ENCODE measurements at regions not wholly inside any gene's neighbourhood (a gene's known extent, or its start where the extent isn't known, plus 50 kb on each side); places are given as distances from the start of the nearest gene placed in this dataset.

DNA sequence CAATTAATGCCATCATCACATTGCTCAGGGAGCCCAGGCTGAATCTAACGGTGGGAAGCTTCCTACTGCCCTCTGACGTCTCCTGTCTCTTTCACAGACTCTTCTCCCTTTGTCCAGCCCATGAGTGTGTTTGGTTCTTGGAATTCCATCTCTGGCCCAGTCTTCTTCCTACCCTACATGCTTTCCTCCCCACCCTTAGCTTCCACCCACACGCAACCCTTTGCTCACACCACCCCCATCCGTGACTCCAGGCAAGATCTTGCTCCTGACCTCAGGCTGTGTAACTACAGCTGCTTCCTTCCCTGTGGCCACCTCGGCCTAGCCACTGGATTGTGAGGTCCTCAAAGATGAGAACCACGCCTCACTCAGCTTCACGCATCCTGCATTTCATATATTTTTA lies 72.3 kb upstream of the THBS1 start:
- H3K27ac ChIP-seq (ENCODE audit: low read depth in 1 of 2, low read length in 2 of 2): no peak overlapping the region
- H3K4me3 Mint-ChIP-seq: no peak overlapping the region
- H3K9me3 ChIP-seq (ENCODE audit: control insufficient read depth in 1 of 2, insufficient read depth in 1 of 2, low read length in 2 of 2): no peaks in the 10 kb centered on the region
- H3K4me3 ChIP-seq (ENCODE audit: low read length): no peak overlapping the region
- ChIA-PET CTCF (no interaction called here), POLR2A (no interaction called here)
- no peaks in the 10 kb centered on the region for H3K4me1 Mint-ChIP-seq (ENCODE audit: low read depth)
- H3K36me3 ChIP-seq (ENCODE audit: insufficient read depth, low read length): no peaks in the 10 kb centered on the region
- H3K4me1 ChIP-seq (ENCODE audit: insufficient read depth, low read length): no peaks in the 10 kb centered on the region
- DNase-seq: no peak
- H3K36me3 Mint-ChIP-seq (ENCODE audit: low read depth): no peaks in the 10 kb centered on the region
- H3K9me3 Mint-ChIP-seq: no peaks in the 10 kb centered on the region
- H3K27me3 Mint-ChIP-seq: peaks cover 34% of the 10 kb centered on the region
- no peak overlapping the region for H3K27ac Mint-ChIP-seq
- peaks cover 12 to 16% of the 10 kb centered on the region in 2 experiments for H3K27me3 ChIP-seq (ENCODE audit: control insufficient read depth in 1 of 2, insufficient read depth in 2 of 2, low read length in 2 of 2)
- ATAC-seq (ENCODE audit: poor library complexity): no peak
- TF ChIP-seq, protein P1, sequence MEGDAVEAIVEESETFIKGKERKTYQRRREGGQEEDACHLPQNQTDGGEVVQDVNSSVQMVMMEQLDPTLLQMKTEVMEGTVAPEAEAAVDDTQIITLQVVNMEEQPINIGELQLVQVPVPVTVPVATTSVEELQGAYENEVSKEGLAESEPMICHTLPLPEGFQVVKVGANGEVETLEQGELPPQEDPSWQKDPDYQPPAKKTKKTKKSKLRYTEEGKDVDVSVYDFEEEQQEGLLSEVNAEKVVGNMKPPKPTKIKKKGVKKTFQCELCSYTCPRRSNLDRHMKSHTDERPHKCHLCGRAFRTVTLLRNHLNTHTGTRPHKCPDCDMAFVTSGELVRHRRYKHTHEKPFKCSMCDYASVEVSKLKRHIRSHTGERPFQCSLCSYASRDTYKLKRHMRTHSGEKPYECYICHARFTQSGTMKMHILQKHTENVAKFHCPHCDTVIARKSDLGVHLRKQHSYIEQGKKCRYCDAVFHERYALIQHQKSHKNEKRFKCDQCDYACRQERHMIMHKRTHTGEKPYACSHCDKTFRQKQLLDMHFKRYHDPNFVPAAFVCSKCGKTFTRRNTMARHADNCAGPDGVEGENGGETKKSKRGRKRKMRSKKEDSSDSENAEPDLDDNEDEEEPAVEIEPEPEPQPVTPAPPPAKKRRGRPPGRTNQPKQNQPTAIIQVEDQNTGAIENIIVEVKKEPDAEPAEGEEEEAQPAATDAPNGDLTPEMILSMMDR (IDR thresholded peaks at IDR 0.05): no peak
- intact Hi-C loops (cut with DNase I, micrococcal nuclease): no loop called here

- Histone ChIP-seq H3K36me3 (ENCODE audit: insufficient read depth, low read length) (no peaks in the 10 kb centered on the region), H3K9me3 (ENCODE audit: control insufficient read depth in 1 of 2, insufficient read depth in 1 of 2, low read length in 2 of 2) (peaks cover 0 to 7% of the 10 kb centered on the region in 2 experiments), H3K27me3 (ENCODE audit: control insufficient read depth in 1 of 2, insufficient read depth in 2 of 2, low read length in 2 of 2) (peaks cover 12 to 16% of the 10 kb centered on the region in 2 experiments), H3K27ac (ENCODE audit: low read depth in 1 of 2, low read length in 2 of 2) (no peak overlapping the region), H3K4me3 (ENCODE audit: low read length) (no peak overlapping the region), H3K4me1 (ENCODE audit: insufficient read depth, low read length) (no peaks in the 10 kb centered on the region)
- POLR2A ChIA-PET: no interaction called here
- peaks cover 39% of the 10 kb centered on the region for H3K27me3 Mint-ChIP-seq
- DNase-seq (no peak), ATAC-seq (ENCODE audit: poor library complexity) (no peak)
- no peak overlapping the region for H3K27ac Mint-ChIP-seq
- peaks cover 2% of the 10 kb centered on the region for H3K9me3 Mint-ChIP-seq
- H3K4me3 Mint-ChIP-seq: no peak overlapping the region
- H3K4me1 Mint-ChIP-seq (ENCODE audit: low read depth): no peaks in the 10 kb centered on the region
- intact Hi-C loops (cut with DNase I, micrococcal nuclease): no loop called here
- TF ChIP-seq, protein P1 (IDR thresholded peaks at IDR 0.05): no peak
- no peaks in the 10 kb centered on the region for H3K36me3 Mint-ChIP-seq (ENCODE audit: low read depth)
- CTCF ChIA-PET: no interaction called here
Measured at GRCh38 chr15:39510001-39510701, 70.7 kb upstream of the THBS1 start.

GRCh38 chr15:39511000-39511915 lies 69.6 kb upstream of the THBS1 start:
- intact Hi-C loops (cut with DNase I, micrococcal nuclease): no loop called here
- Histone ChIP-seq H3K4me3 (ENCODE audit: low read length) (no peak overlapping the region), H3K4me1 (ENCODE audit: insufficient read depth, low read length) (no peaks in the 10 kb centered on the region), H3K9me3 (ENCODE audit: control insufficient read depth in 1 of 2, insufficient read depth in 1 of 2, low read length in 2 of 2) (peaks cover 0 to 15% of the 10 kb centered on the region in 2 experiments), H3K36me3 (ENCODE audit: insufficient read depth, low read length) (no peaks in the 10 kb centered on the region), H3K27ac (ENCODE audit: low read depth in 1 of 2, low read length in 2 of 2) (no peak overlapping the region), H3K27me3 (ENCODE audit: control insufficient read depth in 1 of 2, insufficient read depth in 2 of 2, low read length in 2 of 2) (peaks cover 12 to 22% of the 10 kb centered on the region in 2 experiments)
- ATAC-seq (ENCODE audit: poor library complexity) (no peak), DNase-seq (no peak)
- H3K27ac Mint-ChIP-seq: no peak overlapping the region
- no peaks in the 10 kb centered on the region for H3K4me1 Mint-ChIP-seq (ENCODE audit: low read depth)
- H3K36me3 Mint-ChIP-seq (ENCODE audit: low read depth): no peaks in the 10 kb centered on the region
- H3K4me3 Mint-ChIP-seq: no peak overlapping the region
- ChIA-PET POLR2A (no interaction called here), CTCF (interaction anchor here (0.9 kb wide), 1 partner anchor 18 kb away, joined by 3 read pairs; no protein-coding TSS in a partner anchor)
- H3K27me3 Mint-ChIP-seq: peaks cover 47% of the 10 kb centered on the region
- TF ChIP-seq, protein P1 (IDR thresholded peaks at IDR 0.05): no peak
- H3K9me3 Mint-ChIP-seq: peaks cover 2% of the 10 kb centered on the region

Measured in CD4-positive, alpha-beta T cell (primary cell).